ENCODE measurements at regions not wholly inside any gene's neighbourhood (a gene's known extent, or its start where the extent isn't known, plus 50 kb on each side); places are given as distances from the start of the nearest gene placed in this dataset.
"Not testable (repeated sequence)": the region's sequence is repeated elsewhere in the genome, so short reads cannot be mapped to it uniquely, and the experiment has no call there.

GRCh38 chr3:192042116-192042515, 581.2 kb downstream of the PYDC2 start:
- no peak for DNase-seq

GRCh38 chr3:192054881-192055280, 593.9 kb downstream of the PYDC2 start:
- DNase-seq, result no peak

GRCh38 chr3:192055946-192056345, 595.0 kb downstream of the PYDC2 start:
- DNase-seq, result no peak

- DNase-seq, result no peak
These were observed 596.3 kb downstream of the PYDC2 start for GRCh38 chr3:192057261-192057660.

- DNase-seq, result no peak
These were observed 599.3 kb downstream of the PYDC2 start for GRCh38 chr3:192060160-192060781.

- no peak for DNase-seq
These were observed 600.5 kb downstream of the PYDC2 start for GRCh38 chr3:192061426-192061825.

GRCh38 chr3:192062186-192062585, 601.2 kb downstream of the PYDC2 start:
- no peak for DNase-seq

GRCh38 chr3:192063570-192063969, 602.6 kb downstream of the PYDC2 start:
- DNase-seq, result peak in 2 of 3 donors; percentile 4 to 19

DNA sequence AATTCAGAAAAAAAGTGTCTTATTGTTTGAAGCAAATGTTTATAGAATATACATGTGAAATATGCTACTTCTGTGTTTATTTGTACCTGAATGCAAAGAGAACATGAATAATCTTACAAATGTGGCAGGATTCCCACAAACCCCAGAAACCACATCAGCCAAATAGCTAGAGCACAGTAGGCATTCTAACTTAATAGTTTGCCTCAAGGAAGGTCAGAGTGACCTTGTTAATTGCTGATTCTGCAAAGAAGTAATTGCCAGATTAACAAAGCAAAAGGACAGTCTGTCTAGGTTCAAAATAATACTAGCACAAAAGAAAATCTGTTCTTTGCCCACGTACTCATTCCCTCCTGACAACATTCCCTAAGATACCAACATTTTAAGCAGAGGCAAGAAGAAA, 604.0 kb downstream of the PYDC2 start:
- DNase-seq, result no peak

DNA sequence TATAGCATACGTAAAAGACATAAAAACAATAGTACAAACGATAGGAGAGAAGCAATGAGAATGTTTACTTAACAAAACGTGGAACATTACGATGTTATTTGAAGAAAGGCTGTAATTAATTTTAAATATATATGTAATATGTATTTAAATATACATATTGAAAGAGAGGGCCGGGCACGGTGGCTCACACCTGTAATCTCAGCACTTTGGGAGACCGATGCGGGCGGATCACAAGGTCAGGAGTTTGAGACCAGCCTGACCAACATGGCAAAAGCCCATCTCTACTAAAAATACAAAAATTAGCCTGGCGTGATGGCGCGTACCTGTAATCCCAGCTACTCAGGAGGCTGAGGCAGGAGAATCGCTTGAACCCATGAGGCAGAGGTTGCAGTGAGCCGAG, 605.3 kb downstream of the PYDC2 start:
- not testable (repeated sequence) for DNase-seq

DNA sequence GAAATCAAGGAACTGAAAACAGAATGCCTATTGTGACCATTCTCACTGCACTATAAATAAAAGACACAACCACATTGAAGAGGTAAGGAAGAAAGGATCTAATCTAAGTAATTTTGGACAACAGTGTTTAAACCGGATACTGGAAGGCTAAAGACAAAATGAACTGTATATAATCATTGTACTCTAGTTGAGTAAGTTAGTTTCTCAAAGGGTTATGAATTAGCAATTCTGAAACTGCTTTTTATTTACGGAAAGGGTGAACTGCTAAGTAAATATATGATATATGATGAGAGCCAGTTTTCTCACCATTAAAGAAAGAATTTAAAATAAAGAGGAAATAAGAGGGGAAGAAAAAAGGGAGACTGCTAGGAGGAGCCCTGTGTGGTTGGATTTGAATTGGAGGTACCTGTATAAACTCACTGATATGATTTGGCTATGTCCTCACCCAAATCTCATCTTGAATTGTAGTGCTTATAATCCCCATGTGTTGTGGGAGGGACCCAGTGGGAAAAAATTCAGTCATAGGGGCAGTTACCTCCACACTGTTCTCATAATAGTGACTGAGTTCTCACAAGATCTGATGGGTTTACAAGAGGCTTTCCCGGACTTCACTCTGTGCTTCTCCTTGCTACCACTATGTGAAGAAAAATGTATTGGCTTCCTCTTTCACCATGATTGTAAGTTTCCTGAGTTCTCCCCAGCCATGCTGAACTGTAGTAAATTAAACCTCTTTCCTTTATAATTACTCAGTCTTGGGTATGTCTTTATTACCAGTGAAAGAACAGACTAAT, 607.7 kb downstream of the PYDC2 start:
- DNase-seq, result no peak

DNA sequence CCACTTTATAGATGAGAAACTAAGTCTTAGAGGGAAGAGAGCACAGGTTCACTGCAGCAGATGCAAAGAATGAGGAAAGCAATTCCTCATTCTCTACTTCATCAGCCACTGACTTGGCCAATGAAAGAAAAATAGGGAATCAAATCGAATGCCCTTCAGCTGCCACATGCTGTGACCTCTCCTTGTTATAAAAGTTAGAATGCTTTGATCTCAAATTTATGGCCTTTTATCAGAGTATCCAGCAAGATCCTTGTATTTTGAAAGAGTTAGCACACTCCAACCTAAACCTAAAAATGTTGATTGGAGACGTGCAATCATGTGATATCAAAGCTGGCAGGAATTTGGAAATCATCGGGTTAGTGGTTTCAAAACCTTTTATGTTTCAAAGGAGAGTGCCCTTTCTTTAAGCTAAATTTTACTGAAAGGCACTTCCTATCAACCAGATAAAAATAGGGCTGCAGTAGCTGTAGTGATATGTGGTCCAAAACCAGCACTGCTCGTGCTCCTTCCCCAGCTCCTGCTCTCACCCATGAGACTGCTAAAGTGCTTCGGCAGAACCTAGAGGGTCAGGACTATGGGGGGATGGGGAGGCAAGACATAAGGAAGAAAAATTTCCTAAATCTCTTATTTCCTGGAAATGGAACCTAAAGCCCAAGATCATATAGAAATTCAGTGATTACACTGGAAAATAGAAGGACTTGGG, 617.0 kb downstream of the PYDC2 start:
- DNase-seq, result no peak

DNA sequence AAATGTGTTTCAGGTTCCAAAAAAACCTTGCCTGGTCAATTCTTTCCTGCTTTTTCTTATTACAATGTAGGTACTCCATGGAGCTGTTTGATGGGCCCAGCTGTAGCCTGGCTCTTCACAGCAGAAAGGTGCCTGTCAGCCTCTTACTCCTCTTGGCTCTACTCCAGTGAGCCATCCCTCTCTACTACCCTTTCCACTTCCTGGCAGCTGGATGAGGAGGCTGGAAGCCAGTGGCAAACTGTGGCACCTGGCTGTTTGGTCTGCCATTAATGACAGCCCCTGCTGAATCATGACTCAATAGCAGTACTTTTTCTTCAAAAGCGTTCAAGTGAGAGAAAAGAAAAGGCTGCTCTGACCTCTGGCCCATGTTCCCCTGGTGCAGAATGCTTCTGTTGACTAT, 618.1 kb downstream of the PYDC2 start:
- no peak for DNase-seq

GRCh38 chr3:192080336-192080735, 619.4 kb downstream of the PYDC2 start:
- DNase-seq, result no peak

DNA sequence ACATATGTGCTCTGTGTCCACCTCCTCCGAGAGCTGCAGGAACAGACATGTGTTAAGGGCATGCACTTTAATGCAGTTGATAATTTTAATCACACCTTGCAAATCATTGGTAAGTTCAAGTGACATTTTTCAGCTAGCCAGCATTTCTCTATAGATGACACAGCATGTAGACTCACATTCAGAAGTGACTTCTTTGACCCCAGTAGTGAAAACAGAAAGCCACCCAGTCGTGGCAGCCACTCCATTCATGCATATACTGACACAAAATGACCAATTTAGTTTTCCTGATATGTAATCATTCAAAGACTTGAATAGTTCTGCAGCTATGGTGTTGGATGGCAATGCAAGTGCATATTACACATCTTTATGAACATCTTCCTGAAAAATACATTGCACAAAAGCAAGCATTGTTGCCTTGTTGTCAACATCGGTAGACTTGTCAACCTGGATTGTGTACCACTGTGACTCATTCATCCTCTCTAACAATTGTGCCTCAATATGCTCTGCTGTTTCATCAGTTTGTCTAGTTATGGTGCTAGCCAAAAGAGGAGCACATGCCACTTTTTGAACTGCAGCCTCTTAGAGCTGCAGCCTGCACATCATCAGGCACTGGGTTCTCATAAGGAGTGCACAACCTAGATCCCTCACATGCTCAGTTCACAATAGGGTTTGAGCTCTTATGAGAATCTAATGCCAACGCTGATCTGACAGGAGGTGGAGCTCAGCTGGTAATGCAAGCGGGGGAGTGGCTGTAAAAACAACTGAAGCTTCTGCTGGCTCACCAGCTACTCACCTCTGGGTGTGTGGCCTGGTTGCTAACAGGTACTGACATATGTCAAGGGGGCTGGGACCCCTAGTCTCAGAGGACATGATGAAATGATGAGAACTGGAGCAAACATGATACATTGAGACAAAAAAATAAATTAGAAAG, 622.0 kb downstream of the PYDC2 start:
- no peak for DNase-seq

All from suppressor macrophage treated with lipopolysaccharide for 1 hour (primary cell).